Heart right ventricle (tissue), 16 donors: ENCODE measurements at regions not wholly inside any gene's neighbourhood (a gene's known extent, or its start where the extent isn't known, plus 50 kb on each side); places are given as distances from the start of the nearest gene placed in this dataset.
A peak's percentile ranks its signal among the peaks of the same experiment; 100 is the strongest.

ENCODE experiments used
- ATAC-seq, 8 donors: fragments of 200-7000 bp; cut with Tn5 transposase; one replicate each; pipeline ENCODE4 v1.9.1; 2020; ENCODE audit warnings: mild to moderate bottlenecking in 8 of 8, moderate library complexity in 8 of 8, moderate number of reproducible peaks in 1 of 8
- DNase-seq, 2 donors: peaks; one replicate each; pipeline ENCODE4 v3.0.0-alpha.2; 2020
- H3K27ac ChIP-seq, 10 donors: fragments of 200-600 bp; sonication (generic) in 2 of 10; one replicate each; pipeline versions ENCODE4 v1.5.0 to v1.8.0; 2020 to 2022; ENCODE audit warnings: mild to moderate bottlenecking in 3 of 10
- H3K27me3 ChIP-seq, 7 donors: fragments of 200-600 bp; one replicate each; pipeline ENCODE4 v1.8.0; 2021 to 2022; ENCODE audit warnings: mild to moderate bottlenecking in 2 of 7
- H3K36me3 ChIP-seq, 9 donors: fragments of 200-600 bp; sonication (generic) in 1 of 9; one replicate each; pipeline versions ENCODE4 v1.5.0 to v1.8.0; 2020 to 2022; ENCODE audit warnings: mild to moderate bottlenecking in 2 of 9
- H3K4me1 ChIP-seq, 9 donors: fragments of 200-600 bp; sonication (generic) in 1 of 9; one replicate each; pipeline versions ENCODE4 v1.5.0 to v1.8.0; 2020 to 2022; ENCODE audit warnings: mild to moderate bottlenecking in 4 of 9
- H3K4me3 ChIP-seq, 10 donors: fragments of 200-600 bp; sonication (generic) in 2 of 10; one replicate each; pipeline versions ENCODE4 v1.5.0 to v1.8.0; 2020 to 2022; ENCODE audit warnings: mild to moderate bottlenecking in 7 of 10, moderate library complexity in 2 of 10
- H3K9me3 ChIP-seq, 11 donors: fragments of 200-600 bp in 10 of 11; sonication (generic) in 2 of 11; one replicate each; pipeline versions ENCODE4 v1.5.0 to v1.8.0; 2013 to 2022; ENCODE audit warnings: mild to moderate bottlenecking in 2 of 11, control low read depth in 1 of 11, moderate library complexity in 1 of 11
- CTCF ChIP-seq, 9 donors: fragments of 200-600 bp; sonication (generic) in 2 of 9; IDR thresholded peaks; one replicate each; pipeline versions ENCODE4 v1.5.0 to v1.8.0; 2021 to 2022; ENCODE audit warnings: antibody characterized with exemption in 9 of 9, mild to moderate bottlenecking in 5 of 9, moderate library complexity in 1 of 9
- WGBS, 2 donors: extraction: QIAGEN DNeasy Blood & Tissue Kit; methylation state at CpG; one replicate each; pipeline ENCODE4 v1.1.7; 2013; ENCODE audit warnings: inconsistent platforms in 1 of 2; 5-methylcytosine and 5-hydroxymethylcytosine counted together
- intact Hi-C, 10 donors: fragments of 100-400 bp; cut with DNase I; formaldehyde crosslinking; loops; one replicate each; pipeline versions ENCODE4 v1.11.1 to v1.14.2; 2022
- donor health status: Arrhythmogenic right ventricular cardiomyopathy.
- donor health status: ischemic (EF 13 %, LVEDD 7.1; RV severe dilation, severe dysfunction).
- donor health status: healthy with polysubstance abuse.
- donor health status: DM: no; HTN: yes; CAD: no.
- donor health status: DM: no; HTN: no; CAD: no.
- donor health status: ischemic (EF 25% LVEDD 6.9; RV normal size, moderate dysfunction).
- donor health status: ischemic (EF 25% LVEDD 5.7; RV mildly dilated, moderate dysfunction).
- donor health status: healthy.
- donor health status: DM: yes; HTN: yes; CAD: no.
- donor health status: Ischemic cardiomyopathy.
- donor health status: ischemic (EF 35%, LVEDD 5.7; RV mildly dilated, moderate dysfunction).
- donor health status: nonischemic (EF 11% LVEDD 7.7; RV severe dilation, severe dysfunction).
- donor health status: DM: yes; HTN: yes; CAD: no.
- donor health status: PGD.
- donor health status: ischemic (EF 29% LVEDD 5.4; RV normal size, mild dysfunction).
- donor health status: nonischemic (EF 23%, LVEDD 6.1; RV moderate dilation, normal function).

DNA sequence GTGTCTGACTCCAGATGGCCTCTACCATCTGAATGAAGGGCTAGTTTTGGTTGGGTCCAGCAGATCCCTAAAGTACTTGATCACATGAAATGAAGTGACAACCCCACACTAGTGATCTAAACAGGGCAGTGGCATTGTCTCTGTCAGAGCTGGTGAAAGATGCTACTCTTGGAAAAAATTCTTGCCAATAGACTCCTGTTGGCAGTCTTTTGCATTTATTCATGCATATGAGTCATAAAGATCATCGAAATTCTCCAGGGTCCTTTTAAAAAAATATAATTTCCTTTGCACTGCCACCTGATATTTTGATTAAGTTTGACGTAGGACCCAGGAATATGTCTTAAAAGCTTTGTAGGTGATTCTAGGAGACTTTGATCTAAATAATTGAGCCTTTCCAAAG is 135.1 kb upstream of the ELL2 start:
- no peaks in the 10 kb centered on the region for H3K36me3 ChIP-seq
- H3K27me3 ChIP-seq = no peaks in the 10 kb centered on the region
- peaks cover 0 to 15% (median 0%) of the 10 kb centered on the region in 11 donors for H3K9me3 ChIP-seq
- DNase-seq (no peak), ATAC-seq (no peak)
- intact Hi-C loops = no loop called here
- no peak overlapping the region for H3K27ac ChIP-seq
- peaks cover 0 to 18% (median 10%) of the 10 kb centered on the region in 9 donors for H3K4me1 ChIP-seq
- no peak overlapping the region for H3K4me3 ChIP-seq
- 78 to 89% methylated on average over 2 of the region's 2 CpGs for WGBS, 2 donors
- no peak for TF ChIP-seq CTCF (IDR thresholded peaks at IDR 0.05)

GRCh38 chr5:96094904-96095303 is 133.3 kb upstream of the ELL2 start:
- ATAC-seq (no peak), DNase-seq (peak in 1 of 2 donors; percentile 17)
- no peaks in the 10 kb centered on the region for H3K36me3 ChIP-seq
- peaks cover 0 to 15% (median 0%) of the 10 kb centered on the region in 11 donors for H3K9me3 ChIP-seq
- H3K27me3 ChIP-seq = no peaks in the 10 kb centered on the region
- peaks cover 0 to 18% (median 10%) of the 10 kb centered on the region in 9 donors for H3K4me1 ChIP-seq
- TF ChIP-seq CTCF (IDR thresholded peaks at IDR 0.05) = no peak
- intact Hi-C loops = no loop called here
- no peak overlapping the region for H3K27ac ChIP-seq
- no peak overlapping the region for H3K4me3 ChIP-seq

GRCh38 chr5:96093890-96094381 is 132.3 kb upstream of the ELL2 start:
- no peaks in the 10 kb centered on the region for H3K27me3 ChIP-seq
- 63 to 68% methylated on average over 1 of the region's 1 CpG for WGBS, 2 donors
- H3K9me3 ChIP-seq = peaks cover 0 to 15% (median 0%) of the 10 kb centered on the region in 11 donors
- no peak overlapping the region for H3K27ac ChIP-seq
- no peak for TF ChIP-seq CTCF (IDR thresholded peaks at IDR 0.05)
- no peak for DNase-seq
- peaks cover 0 to 18% (median 10%) of the 10 kb centered on the region in 9 donors for H3K4me1 ChIP-seq
- no peak overlapping the region for H3K4me3 ChIP-seq
- intact Hi-C loops = no loop called here
- no peak for ATAC-seq
- no peaks in the 10 kb centered on the region for H3K36me3 ChIP-seq

GRCh38 chr5:96093340-96093739 is 131.7 kb upstream of the ELL2 start:
- intact Hi-C loops = no loop called here
- no peaks in the 10 kb centered on the region for H3K36me3 ChIP-seq
- no peaks in the 10 kb centered on the region for H3K27me3 ChIP-seq
- DNase-seq = no peak
- H3K9me3 ChIP-seq = peaks cover 0 to 12% (median 0%) of the 10 kb centered on the region in 11 donors
- ATAC-seq = peak in 1 of 8 donors; percentile 26
- 97 to 100% methylated on average over 3 of the region's 3 CpGs for WGBS, 2 donors
- H3K4me1 ChIP-seq = peaks cover 0 to 18% (median 10%) of the 10 kb centered on the region in 9 donors
- no peak for TF ChIP-seq CTCF (IDR thresholded peaks at IDR 0.05)
- no peak overlapping the region for H3K27ac ChIP-seq
- H3K4me3 ChIP-seq = no peak overlapping the region
